GM20000 (cell line): ENCODE measurements at regions not wholly inside any gene's neighbourhood (a gene's known extent, or its start where the extent isn't known, plus 50 kb on each side); places are given as distances from the start of the nearest gene placed in this dataset.

Experiments
- DNase-seq: peaks from one replicate; pipeline ENCODE4 v3.0.0; 2012; ENCODE audit warnings: low spot score
- TF ChIP-seq, protein P1 (sequence below): IDR thresholded peaks from 2 replicates; pipeline ENCODE4 v1.5.1; 2012; ENCODE audit warnings: mild to moderate bottlenecking, control low read depth; ENCODE audit errors: extremely low read depth, missing control alignments

DNA sequence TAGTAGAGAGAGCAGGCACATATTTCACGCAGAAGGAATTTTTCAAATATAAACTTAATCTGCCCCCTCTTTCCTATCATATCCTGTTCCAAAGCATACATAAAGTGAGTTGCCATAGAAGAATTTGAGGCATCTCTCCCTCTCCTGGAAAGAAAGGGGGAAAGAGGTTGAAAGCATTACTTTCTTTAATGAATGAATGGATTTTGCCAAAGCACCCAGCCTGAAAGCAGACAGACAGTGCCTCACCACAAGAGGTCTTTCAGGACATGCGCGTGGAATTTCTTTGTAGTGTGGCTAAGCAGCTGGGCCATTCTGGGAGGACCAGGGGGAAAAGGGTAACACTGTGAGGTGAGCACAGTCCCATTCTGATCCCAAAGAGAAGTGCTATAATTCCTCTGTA lies 651.4 kb downstream of the IQCM start:
- TF ChIP-seq, protein P1, sequence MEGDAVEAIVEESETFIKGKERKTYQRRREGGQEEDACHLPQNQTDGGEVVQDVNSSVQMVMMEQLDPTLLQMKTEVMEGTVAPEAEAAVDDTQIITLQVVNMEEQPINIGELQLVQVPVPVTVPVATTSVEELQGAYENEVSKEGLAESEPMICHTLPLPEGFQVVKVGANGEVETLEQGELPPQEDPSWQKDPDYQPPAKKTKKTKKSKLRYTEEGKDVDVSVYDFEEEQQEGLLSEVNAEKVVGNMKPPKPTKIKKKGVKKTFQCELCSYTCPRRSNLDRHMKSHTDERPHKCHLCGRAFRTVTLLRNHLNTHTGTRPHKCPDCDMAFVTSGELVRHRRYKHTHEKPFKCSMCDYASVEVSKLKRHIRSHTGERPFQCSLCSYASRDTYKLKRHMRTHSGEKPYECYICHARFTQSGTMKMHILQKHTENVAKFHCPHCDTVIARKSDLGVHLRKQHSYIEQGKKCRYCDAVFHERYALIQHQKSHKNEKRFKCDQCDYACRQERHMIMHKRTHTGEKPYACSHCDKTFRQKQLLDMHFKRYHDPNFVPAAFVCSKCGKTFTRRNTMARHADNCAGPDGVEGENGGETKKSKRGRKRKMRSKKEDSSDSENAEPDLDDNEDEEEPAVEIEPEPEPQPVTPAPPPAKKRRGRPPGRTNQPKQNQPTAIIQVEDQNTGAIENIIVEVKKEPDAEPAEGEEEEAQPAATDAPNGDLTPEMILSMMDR: no peak
- no peak for DNase-seq

DNA sequence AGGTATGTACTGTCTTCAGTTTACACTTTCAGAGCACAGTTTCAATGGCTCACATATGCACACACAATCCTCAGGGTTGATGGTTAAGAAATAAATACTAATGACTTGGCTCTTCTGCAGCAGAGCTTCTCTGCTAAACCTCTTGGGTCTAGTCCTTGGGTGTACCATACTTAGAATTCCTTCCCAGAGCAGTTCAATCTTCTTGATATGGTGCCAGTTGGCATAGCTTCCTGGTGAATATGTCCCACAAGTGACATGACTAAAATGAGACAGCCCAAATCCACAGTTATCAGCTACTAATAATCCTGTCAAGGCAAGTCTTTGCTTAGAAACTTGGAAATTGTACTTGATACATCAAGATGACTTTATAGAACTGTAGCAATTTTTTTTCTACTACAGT lies 654.4 kb downstream of the IQCM start:
- TF ChIP-seq, protein P1: no peak
- DNase-seq: no peak

DNA sequence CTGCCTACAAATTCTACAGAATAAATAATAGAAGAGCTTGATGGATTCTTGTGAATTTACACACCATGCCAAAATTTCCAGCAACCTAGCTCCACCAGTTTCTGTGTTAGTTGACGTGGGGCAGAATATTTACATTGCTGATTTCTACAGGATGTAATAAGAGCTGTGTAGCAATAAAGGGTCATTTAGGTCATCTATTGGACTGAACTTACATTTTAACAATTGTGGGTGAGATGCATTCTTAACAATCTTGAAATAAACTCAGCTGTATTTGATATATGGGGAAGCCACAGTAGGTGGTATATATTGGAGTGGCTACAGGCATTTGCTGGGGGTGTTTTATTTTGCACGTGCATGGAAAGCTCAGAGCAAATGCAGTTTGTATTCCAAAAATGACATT lies 655.3 kb downstream of the IQCM start:
- DNase-seq: no peak
- TF ChIP-seq, protein P1: no peak

DNA sequence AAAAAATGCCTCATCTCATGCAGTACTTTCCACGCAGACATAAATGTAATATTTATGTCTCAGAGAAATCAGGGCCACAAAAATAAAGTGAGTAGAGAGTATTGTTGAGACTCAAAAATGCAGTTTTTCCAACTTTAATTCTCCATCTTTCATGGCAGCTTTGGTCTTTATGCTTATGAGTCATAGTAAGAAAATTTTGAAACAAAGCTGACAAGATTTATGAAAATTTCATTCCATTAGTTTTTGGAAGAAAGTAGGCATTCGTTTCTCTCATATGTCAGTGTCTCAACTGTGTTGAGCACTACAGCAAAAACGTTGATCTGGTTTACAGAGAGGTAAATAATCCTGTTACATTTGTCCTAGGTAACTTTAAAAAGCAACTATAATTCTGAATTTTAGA lies 656.8 kb downstream of the IQCM start:
- no peak for DNase-seq
- TF ChIP-seq, protein P1: no peak

DNA sequence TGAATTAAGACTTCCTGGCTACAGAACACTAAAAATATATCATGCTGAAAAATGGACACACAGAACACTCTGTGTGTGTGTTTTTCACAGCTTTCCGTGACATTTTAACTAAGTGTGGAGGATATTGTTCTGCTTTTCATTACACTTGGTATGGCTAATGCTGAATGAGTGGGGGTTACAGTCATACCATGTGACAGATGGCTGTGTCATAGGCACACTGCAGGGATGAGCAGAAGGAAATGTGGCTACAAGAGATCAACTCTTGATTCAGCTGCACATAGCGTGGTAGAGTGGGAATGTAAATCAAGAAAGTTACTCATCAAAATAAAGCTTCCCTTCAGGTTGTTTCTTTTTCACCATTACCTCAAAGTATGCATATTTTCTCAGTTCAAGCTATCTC lies 669.8 kb downstream of the IQCM start:
- no peak for DNase-seq
- TF ChIP-seq, protein P1: no peak

DNA sequence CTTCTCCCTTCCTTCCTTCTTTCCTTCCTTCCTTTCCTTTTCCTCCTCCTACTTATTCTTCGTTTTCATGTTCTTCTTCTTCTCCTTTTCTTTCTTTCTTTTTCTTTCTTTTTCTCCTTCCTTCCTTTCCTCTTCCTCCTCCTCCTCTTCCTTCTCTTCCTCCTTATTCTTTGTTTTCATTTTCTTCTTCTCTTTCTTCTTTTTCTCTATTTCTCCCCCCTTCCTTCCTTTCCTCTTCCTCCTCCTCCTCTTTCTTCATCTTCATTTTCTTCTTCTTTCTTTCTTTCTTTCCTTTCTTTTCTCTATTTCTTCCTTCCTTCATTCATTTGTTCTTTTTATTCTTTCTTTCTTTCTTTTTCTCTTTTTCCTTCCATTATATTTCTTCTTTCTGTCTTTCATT lies 671.6 kb downstream of the IQCM start:
- no peak for DNase-seq
- TF ChIP-seq, protein P1: no peak

DNA sequence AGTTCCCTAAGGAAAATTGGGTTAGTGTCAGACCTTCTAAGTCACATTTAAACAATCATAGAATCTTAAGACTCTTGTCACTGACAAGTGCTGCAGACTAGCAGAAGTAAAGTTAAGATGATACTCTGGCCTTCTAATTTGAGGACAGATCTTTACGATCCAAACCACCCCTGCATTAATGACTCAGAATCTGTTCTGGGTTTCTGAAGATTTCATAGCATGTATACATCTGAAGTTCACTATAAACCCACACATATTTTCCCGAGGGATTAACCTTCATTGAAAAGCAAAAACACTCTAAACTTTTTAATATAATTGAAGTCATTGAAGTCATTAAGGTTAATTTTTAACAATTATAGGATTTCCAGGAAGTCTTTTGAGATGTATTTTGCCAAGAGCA lies 674.3 kb downstream of the IQCM start:
- no peak for DNase-seq
- TF ChIP-seq, protein P1: no peak
